NB4 (cell line): ENCODE measurements at regions not wholly inside any gene's neighbourhood (a gene's known extent, or its start where the extent isn't known, plus 50 kb on each side); places are given as distances from the start of the nearest gene placed in this dataset.

ENCODE experiments used
- MAX ChIP-seq: IDR thresholded peaks from 2 replicates; pipeline ENCODE4 v1.6.1; 2011; ENCODE audit warnings: low read depth, low read length
- POLR2A ChIP-seq: IDR thresholded peaks from 2 replicates; pipeline ENCODE4 v1.6.1; 2011; ENCODE audit warnings: mild to moderate bottlenecking; ENCODE audit not compliant: insufficient read length; ENCODE audit errors: extremely low read depth
- TF ChIP-seq, protein P1 (sequence below): IDR thresholded peaks from one replicate; pipeline ENCODE4 v1.5.1; 2012; ENCODE audit warnings: low read depth, low read length

DNA sequence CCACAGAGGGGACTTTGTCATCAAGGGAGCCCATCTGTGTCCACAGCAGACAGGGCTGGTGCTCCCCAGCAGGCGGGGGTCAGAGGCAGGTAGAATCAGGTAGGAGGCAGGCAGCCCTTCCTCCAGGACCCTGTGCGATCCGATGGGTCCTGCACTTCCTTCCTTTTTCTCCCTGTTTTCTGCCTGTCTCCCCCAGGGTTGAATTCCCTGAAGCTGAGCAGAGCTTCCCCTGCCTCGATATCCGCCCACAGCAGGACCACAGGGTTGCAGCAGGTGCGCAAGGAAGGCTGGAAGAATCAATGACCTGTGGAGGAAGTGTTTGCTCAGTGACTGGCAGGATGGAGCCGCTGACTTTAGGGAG is 69.2 kb downstream of the MRPL36 start:
- TF ChIP-seq, protein P1, sequence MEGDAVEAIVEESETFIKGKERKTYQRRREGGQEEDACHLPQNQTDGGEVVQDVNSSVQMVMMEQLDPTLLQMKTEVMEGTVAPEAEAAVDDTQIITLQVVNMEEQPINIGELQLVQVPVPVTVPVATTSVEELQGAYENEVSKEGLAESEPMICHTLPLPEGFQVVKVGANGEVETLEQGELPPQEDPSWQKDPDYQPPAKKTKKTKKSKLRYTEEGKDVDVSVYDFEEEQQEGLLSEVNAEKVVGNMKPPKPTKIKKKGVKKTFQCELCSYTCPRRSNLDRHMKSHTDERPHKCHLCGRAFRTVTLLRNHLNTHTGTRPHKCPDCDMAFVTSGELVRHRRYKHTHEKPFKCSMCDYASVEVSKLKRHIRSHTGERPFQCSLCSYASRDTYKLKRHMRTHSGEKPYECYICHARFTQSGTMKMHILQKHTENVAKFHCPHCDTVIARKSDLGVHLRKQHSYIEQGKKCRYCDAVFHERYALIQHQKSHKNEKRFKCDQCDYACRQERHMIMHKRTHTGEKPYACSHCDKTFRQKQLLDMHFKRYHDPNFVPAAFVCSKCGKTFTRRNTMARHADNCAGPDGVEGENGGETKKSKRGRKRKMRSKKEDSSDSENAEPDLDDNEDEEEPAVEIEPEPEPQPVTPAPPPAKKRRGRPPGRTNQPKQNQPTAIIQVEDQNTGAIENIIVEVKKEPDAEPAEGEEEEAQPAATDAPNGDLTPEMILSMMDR = no peak
- TF ChIP-seq POLR2A = no peak
- no peak for TF ChIP-seq MAX
